H54 (cell line): ENCODE measurements at regions not wholly inside any gene's neighbourhood (a gene's known extent, or its start where the extent isn't known, plus 50 kb on each side); places are given as distances from the start of the nearest gene placed in this dataset.

ENCODE experiments used
- DNase-seq: peaks from one replicate; pipeline ENCODE4 v3.0.0; 2011; ENCODE audit warnings: low spot score, mixed read lengths; ENCODE audit not compliant: insufficient read length
- FAIRE-seq: peaks from 3 replicates; lab custom pipeline; 2011; peaks lifted over from hg19 to GRCh38; lab: Jason Lieb, UNC
- POLR2A ChIP-seq: IDR thresholded peaks from 2 replicates; pipeline ENCODE4 v1.6.1; 2011; ENCODE audit warnings: low read depth, mild to moderate bottlenecking, low read length

GRCh38 chr13:73956795-73957408 is 177.3 kb downstream of the KLF12 start:
- no peak for FAIRE-seq
- TF ChIP-seq POLR2A = no peak
- no peak for DNase-seq

DNA sequence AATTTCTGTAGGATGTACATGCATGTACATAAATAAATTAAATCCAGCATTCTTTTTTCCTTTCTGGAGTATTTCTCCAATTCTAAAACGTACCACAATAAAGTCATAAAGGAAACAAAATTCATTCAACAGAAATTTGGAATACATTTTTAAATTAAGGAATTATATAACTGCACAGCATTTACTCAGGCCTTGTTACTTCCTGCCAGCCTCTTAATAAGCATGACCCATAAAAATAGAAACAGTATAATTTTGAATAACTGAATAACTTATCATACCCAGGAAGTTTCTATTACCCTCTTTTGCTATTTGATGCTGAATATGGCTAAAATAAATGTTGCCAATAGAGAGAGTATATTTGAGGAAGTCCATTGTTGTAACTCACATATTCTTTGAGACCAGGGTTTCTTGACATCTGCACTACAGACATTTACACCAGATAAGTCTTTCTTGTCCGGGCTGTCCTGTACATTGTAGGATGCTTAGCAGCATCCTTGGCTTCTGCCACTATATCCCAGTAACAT is 178.2 kb downstream of the KLF12 start:
- FAIRE-seq (no peak), DNase-seq (no peak)
- no peak for TF ChIP-seq POLR2A

- DNase-seq (no peak), FAIRE-seq (no peak)
- TF ChIP-seq POLR2A = no peak
Observed at GRCh38 chr13:73954808-73955207, 179.4 kb downstream of the KLF12 start.

- no peak for FAIRE-seq
- no peak for DNase-seq
- no peak for TF ChIP-seq POLR2A
Observed at GRCh38 chr13:73952648-73953047, 181.6 kb downstream of the KLF12 start.

DNA sequence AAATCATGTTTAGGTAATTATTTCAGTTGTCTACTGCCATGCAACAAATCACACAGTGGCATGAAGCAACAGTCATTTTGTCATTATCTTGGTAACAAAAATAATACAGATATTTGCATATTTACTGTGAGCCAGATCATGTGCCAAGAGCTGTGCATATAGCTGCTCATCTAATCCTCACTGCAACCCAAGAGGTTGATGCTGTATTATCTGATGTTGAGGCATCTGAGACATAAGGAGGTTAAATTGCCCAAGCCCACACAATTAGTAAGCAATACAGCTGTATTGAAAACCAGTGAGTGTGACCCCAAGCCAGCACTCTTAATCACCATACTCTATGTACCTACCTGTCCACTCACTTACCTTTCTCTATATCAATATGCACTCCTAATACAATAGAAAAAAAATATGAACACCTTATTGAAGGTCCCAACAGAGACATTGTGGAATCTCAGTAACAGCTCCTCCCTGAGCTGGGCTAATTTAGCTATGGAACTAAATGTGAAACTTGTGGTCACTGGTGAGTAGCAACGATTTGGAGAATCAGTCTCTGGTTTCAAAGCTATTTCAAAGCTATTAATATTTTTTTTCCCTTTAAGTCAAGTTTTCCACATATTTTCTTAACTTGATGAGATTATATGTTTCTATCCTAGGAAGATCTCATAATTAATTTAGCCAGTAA is 185.2 kb downstream of the KLF12 start:
- DNase-seq = no peak
- no peak for TF ChIP-seq POLR2A
- peak; percentile 30 for FAIRE-seq

DNA sequence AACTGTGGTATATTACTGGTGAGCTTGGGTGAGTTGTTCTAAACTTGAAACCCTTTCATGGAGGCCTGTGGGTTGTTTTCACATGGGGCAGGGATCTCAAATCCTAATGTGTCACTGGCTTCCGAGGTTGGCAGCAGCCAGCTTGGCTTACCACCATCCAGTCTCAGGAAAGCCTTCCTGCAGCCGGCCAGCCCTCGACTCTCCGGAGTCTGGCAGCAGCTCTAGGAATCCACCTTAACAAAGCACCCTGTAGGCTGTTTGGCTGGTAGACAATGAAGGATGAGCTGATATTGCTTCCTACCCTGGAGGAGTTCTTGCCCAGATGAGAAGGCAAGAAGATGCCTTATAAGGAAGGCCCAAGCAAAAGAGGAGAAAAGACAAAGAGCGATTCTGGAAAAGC is 188.3 kb downstream of the KLF12 start:
- TF ChIP-seq POLR2A = no peak
- DNase-seq (no peak), FAIRE-seq (no peak)

DNA sequence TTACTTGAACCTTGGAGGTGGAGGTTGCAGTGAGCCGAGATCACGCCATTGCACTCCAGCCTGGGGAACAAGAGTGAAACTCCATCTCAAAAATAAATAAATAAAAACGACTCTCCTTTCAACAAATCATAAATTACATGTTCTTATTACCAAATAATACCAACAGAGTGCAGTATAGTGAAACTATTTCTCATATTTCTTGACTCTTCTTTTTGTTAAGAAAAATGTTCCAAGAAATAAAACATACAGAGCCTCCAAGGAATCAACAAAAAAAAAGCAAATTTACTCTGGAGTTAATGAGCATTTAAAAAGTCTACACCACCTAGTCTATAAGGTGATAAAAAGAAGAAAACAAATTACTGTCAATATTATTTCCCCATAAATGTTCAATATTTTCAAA is 188.8 kb downstream of the KLF12 start:
- no peak for TF ChIP-seq POLR2A
- FAIRE-seq (no peak), DNase-seq (no peak)

DNA sequence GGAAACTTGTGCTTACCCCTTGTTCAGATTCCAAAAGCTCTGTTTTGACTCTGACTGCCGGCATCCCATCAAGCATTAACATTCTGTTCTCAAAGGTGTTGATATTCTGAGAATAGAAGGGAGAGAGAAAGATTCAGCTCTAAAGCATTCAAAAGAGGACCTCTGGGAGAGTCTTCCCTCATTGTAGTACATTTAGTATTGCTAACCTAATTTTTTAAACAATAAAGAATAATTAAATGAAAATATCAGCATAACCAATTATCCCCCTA is 190.3 kb downstream of the KLF12 start:
- no peak for TF ChIP-seq POLR2A
- DNase-seq = no peak
- FAIRE-seq = no peak

DNA sequence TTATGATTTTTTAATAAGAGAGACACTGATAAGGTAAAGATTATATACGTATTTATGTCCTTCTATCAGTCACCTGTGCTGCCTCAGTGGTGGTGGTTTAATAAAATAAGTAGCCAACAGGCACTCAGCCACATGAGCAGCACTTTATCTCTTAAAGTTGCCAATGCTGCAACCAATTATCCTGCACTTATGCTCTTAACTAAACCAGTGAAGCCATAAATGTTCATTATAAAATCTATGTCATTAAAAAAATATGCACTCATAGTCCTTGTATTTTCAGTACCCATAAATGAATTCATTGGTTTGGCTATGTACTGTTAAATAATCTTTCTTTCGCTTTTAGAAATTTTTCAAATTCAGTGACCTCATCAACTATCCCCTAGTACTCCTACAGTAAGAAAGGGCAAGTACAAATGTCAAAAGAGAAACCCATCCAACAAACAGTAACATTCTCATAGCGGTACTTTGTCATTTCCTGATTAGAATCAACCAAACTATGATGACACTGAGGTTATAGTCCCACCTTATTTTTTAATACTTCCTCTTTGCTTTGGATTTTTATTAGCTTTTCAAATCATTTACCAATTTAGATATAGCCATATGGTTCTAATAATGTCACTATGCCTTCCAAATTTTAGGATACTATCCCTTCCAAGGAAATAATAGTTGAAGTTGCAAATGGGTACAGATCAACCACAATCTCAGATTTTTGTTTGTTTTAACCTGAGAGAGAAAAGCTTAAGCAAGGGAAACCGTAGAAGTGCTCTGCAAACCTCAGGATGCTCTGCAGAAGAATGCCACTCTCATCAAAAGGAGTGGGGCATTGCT is 190.9 kb downstream of the KLF12 start:
- FAIRE-seq (no peak), DNase-seq (no peak)
- no peak for TF ChIP-seq POLR2A

GRCh38 chr13:73941752-73942151 is 192.5 kb downstream of the KLF12 start:
- no peak for TF ChIP-seq POLR2A
- DNase-seq (no peak), FAIRE-seq (no peak)

GRCh38 chr13:73940098-73940497 is 194.1 kb downstream of the KLF12 start:
- no peak for DNase-seq
- FAIRE-seq = no peak
- TF ChIP-seq POLR2A = no peak

DNA sequence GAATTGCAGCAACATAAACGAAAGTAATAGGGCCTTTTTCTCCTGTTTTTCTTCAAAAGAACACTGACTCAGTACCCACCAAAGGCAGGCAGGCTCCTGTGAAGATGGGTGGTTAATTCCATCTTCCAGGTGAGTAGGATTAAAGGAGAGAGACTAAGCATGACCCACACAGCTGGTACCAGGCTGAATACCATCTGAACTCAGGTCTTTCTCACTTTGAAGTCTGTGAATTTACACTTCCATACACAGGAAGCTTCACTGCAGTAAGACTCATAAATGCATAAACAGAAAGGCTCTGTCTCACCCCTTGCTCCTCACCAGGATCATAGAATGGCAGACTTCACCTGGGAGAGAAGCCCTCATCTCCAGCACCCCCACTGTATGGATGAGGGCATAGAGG is 194.6 kb downstream of the KLF12 start:
- DNase-seq (no peak), FAIRE-seq (no peak)
- no peak for TF ChIP-seq POLR2A

DNA sequence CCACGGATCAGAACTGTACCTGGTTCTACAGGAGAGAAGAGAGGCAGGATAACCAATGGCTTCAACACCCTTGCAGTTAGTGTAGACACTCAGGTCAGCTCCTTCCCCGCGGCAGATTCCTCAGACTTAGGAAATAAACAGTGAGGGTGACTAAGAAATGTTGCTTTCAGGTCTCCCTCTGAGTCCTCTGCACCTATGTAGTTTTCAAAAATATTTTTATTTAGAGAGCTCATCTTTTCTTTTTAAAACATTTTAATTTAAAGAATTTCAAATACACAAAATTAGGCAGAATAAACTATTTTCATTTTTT is 195.2 kb downstream of the KLF12 start:
- TF ChIP-seq POLR2A = no peak
- DNase-seq = no peak
- no peak for FAIRE-seq

GRCh38 chr13:73938372-73939070 is 195.7 kb downstream of the KLF12 start:
- DNase-seq (peak; percentile 37), FAIRE-seq (peak; percentile 93)

More at GRCh38 chr13:73938372-73939070, 195.7 kb downstream of the KLF12 start:
- TF ChIP-seq POLR2A = no peak
